Activated CD4-positive, alpha-beta T cell treated with anti-CD3 and anti-CD28 coated beads, Interleukin-2, Interleukin-4, amounts not matched to agents 100 ng/mL and 50 ng/mL, durations not matched to agents 16 hours and 8 hours (primary cell): ENCODE measurements at regions not wholly inside any gene's neighbourhood (a gene's known extent, or its start where the extent isn't known, plus 50 kb on each side); places are given as distances from the start of the nearest gene placed in this dataset.

Experiments
- DNase-seq: peaks from one replicate; pipeline ENCODE4 v3.0.0-alpha.2; 2020; ENCODE audit warnings: low spot score

- DNase-seq, result no peak
Observed at GRCh38 chr2:7210712-7211111, 293.5 kb downstream of the RNF144A start.

GRCh38 chr2:7225848-7226247, 308.6 kb downstream of the RNF144A start:
- DNase-seq, result no peak

GRCh38 chr2:7226501-7226900, 309.3 kb downstream of the RNF144A start:
- no peak for DNase-seq

- DNase-seq, result no peak
Observed at GRCh38 chr2:7233126-7233525, 315.9 kb downstream of the RNF144A start.

GRCh38 chr2:7237466-7237865, 320.3 kb downstream of the RNF144A start:
- no peak for DNase-seq

- no peak for DNase-seq
Observed at GRCh38 chr2:7239078-7239477, 321.9 kb downstream of the RNF144A start.

GRCh38 chr2:7241041-7241745, 324.0 kb downstream of the RNF144A start:
- DNase-seq, result no peak

- no peak for DNase-seq
Observed at GRCh38 chr2:7242189-7242867, 325.1 kb downstream of the RNF144A start.

- DNase-seq, result no peak
Observed at GRCh38 chr2:7243276-7243675, 326.1 kb downstream of the RNF144A start.

GRCh38 chr2:7256377-7256776, 339.2 kb downstream of the RNF144A start:
- no peak for DNase-seq

- DNase-seq, result no peak
Observed at GRCh38 chr2:7262727-7263126, 345.5 kb downstream of the RNF144A start.

- DNase-seq, result no peak
Observed at GRCh38 chr2:7264791-7265190, 347.6 kb downstream of the RNF144A start.

- DNase-seq, result no peak
Observed at GRCh38 chr2:7265286-7265685, 348.1 kb downstream of the RNF144A start.

- no peak for DNase-seq
Observed at GRCh38 chr2:7269106-7269643, 352.0 kb downstream of the RNF144A start.

- no peak for DNase-seq
Observed at GRCh38 chr2:7270011-7270431, 352.8 kb downstream of the RNF144A start.

- DNase-seq, result no peak
Observed at GRCh38 chr2:7272210-7272609, 355.0 kb downstream of the RNF144A start.

- no peak for DNase-seq
Observed at GRCh38 chr2:7278984-7279383, 361.8 kb downstream of the RNF144A start.

GRCh38 chr2:7279421-7279949, 362.3 kb downstream of the RNF144A start:
- no peak for DNase-seq

- no peak for DNase-seq
Observed at GRCh38 chr2:7280790-7281189, 363.6 kb downstream of the RNF144A start.

- DNase-seq, result no peak
Observed at GRCh38 chr2:7281231-7282201, 364.3 kb downstream of the RNF144A start.

GRCh38 chr2:7286120-7286519, 368.9 kb downstream of the RNF144A start:
- DNase-seq, result no peak

- no peak for DNase-seq
Observed at GRCh38 chr2:7288484-7288883, 371.3 kb downstream of the RNF144A start.
